OCI-LY3 (cell line): ENCODE measurements at regions not wholly inside any gene's neighbourhood (a gene's known extent, or its start where the extent isn't known, plus 50 kb on each side); places are given as distances from the start of the nearest gene placed in this dataset.

Source experiments
- EZH2phosphoT487 ChIP-seq: fragments of 200-600 bp; shearing (Covaris generic); IDR thresholded peaks from 2 replicates; pipeline ENCODE4 v1.6.1; 2018; ENCODE audit warnings: antibody characterized with exemption, mixed run types, low read depth
- TF ChIP-seq, protein P1 (sequence below): fragments of 200-600, 300-600 bp; sonication (generic); IDR thresholded peaks from 2 replicates; pipeline ENCODE4 v1.5.1; 2014; ENCODE audit warnings: antibody characterized with exemption, low read length, low read depth

DNA sequence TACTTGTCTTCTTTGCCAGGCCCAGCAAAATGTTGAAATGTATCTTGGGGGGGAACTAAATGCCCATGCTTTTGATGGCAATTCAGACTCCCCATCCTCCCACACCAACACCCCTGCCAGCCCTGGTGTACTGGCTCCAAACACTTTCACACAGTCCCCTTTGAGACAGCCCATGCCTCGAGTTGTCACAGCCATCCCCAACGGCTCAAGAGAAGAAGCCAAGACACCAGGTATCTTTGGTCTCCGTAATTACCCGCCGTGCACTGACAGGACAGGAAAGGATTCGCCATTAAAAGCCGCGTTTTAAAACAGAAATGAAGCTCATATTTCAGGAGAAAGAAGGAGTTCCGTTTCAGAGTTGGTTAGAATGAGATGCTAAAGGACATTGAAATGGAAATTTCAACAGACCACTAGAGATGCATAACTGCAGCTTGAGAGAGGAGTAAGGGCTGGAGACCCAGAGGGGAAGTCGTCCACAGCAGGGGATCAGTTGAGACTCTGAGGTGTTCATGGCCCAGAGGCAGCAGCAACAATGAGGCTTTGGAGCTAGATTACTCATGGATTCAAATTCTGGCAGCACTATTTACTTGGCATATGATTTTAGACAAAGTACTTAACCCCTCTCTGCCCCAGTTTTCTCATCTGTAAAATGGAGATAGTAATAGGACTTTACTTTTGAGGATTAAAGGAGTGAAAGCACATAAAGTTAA, 63.5 kb upstream of the ADGRF1 start:
- TF ChIP-seq EZH2phosphoT487 = no peak
- TF ChIP-seq, protein P1, sequence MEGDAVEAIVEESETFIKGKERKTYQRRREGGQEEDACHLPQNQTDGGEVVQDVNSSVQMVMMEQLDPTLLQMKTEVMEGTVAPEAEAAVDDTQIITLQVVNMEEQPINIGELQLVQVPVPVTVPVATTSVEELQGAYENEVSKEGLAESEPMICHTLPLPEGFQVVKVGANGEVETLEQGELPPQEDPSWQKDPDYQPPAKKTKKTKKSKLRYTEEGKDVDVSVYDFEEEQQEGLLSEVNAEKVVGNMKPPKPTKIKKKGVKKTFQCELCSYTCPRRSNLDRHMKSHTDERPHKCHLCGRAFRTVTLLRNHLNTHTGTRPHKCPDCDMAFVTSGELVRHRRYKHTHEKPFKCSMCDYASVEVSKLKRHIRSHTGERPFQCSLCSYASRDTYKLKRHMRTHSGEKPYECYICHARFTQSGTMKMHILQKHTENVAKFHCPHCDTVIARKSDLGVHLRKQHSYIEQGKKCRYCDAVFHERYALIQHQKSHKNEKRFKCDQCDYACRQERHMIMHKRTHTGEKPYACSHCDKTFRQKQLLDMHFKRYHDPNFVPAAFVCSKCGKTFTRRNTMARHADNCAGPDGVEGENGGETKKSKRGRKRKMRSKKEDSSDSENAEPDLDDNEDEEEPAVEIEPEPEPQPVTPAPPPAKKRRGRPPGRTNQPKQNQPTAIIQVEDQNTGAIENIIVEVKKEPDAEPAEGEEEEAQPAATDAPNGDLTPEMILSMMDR = no peak
